Immature natural killer cell (primary cell): ENCODE measurements at regions not wholly inside any gene's neighbourhood (a gene's known extent, or its start where the extent isn't known, plus 50 kb on each side); places are given as distances from the start of the nearest gene placed in this dataset.
"Not testable (repeated sequence)": the region's sequence is repeated elsewhere in the genome, so short reads cannot be mapped to it uniquely, and the experiment has no call there.

Source experiments
- DNase-seq, 3 donors: peaks; one replicate each; pipeline ENCODE4 v3.0.0; 2022; ENCODE audit warnings: mixed read lengths in 1 of 3
- H3K27ac Mint-ChIP-seq, 6 donors: one replicate each; pipeline ENCODE4 v1.8.0; 2020; ENCODE audit warnings: mixed read lengths in 6 of 6, mild to moderate bottlenecking in 5 of 6, inconsistent platforms in 4 of 6, moderate library complexity in 3 of 6
- H3K27me3 Mint-ChIP-seq, 3 donors: one replicate each; pipeline ENCODE4 v1.8.0; 2020 to 2021; ENCODE audit warnings: low read depth in 3 of 3, mild to moderate bottlenecking in 3 of 3, mixed read lengths in 3 of 3, moderate library complexity in 3 of 3, inconsistent platforms in 1 of 3
- H3K36me3 Mint-ChIP-seq, 3 donors: one replicate each; pipeline ENCODE4 v1.8.0; 2020; ENCODE audit warnings: mixed read lengths in 3 of 3, inconsistent platforms in 2 of 3, mild to moderate bottlenecking in 2 of 3
- H3K4me1 Mint-ChIP-seq, 2 donors: one replicate each; pipeline ENCODE4 v1.8.0; 2020; ENCODE audit warnings: inconsistent platforms in 2 of 2, mild to moderate bottlenecking in 2 of 2, mixed read lengths in 2 of 2, moderate library complexity in 1 of 2
- H3K4me3 Mint-ChIP-seq, 5 donors: one replicate each; pipeline ENCODE4 v1.8.0; 2020; ENCODE audit warnings: mild to moderate bottlenecking in 5 of 5, mixed read lengths in 5 of 5, inconsistent platforms in 3 of 5, moderate library complexity in 3 of 5
- H3K9me3 Mint-ChIP-seq, 6 donors: one replicate each; pipeline ENCODE4 v1.8.0; 2020; ENCODE audit warnings: mild to moderate bottlenecking in 6 of 6, mixed read lengths in 6 of 6, inconsistent platforms in 4 of 6, moderate library complexity in 3 of 6

- H3K4me3 Mint-ChIP-seq = no peak overlapping the region
Measured at GRCh38 chr21:33139084-33139483, 69.1 kb downstream of the OLIG1 start.

DNA sequence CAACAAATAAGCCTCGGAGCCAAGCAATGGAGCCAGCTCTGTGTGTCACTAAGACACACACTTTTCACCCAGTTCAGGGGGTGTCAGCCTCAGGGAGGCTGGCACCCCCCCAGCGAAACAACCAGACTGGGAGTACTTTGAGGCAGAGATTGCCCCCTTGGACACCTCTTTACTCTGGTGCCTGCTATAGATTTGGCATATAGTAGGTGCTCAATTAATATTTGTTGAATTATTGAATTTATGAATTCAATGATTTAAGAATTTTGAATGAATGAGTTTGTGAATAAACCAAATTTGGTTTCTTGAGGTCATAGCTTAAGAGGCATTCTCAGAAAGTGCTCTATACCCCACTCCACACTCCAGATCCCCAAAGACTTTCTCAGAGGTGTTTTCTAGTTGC, 70.3 kb downstream of the OLIG1 start:
- Mint-ChIP-seq H3K4me3 (no peak overlapping the region), H3K27ac (no peak overlapping the region), H3K9me3 (peaks cover 0 to 2% (median 0%) of the 10 kb centered on the region in 6 donors), H3K4me1 (no peaks in the 10 kb centered on the region), H3K36me3 (no peaks in the 10 kb centered on the region), H3K27me3 (peaks cover 7 to 22% (median 9%) of the 10 kb centered on the region in 3 donors)
- DNase-seq = no peak

More at GRCh38 chr21:33139084-33139483, 69.1 kb downstream of the OLIG1 start:
- Mint-ChIP-seq H3K4me1 (no peaks in the 10 kb centered on the region), H3K36me3 (no peaks in the 10 kb centered on the region), H3K9me3 (peaks cover 0 to 2% (median 0%) of the 10 kb centered on the region in 6 donors), H3K27me3 (peaks cover 3 to 23% (median 6%) of the 10 kb centered on the region in 3 donors), H3K27ac (no peak overlapping the region)
- no peak for DNase-seq

GRCh38 chr21:33146467-33146866, 76.5 kb downstream of the OLIG1 start:
- no peak overlapping the region for H3K27ac Mint-ChIP-seq
- peaks cover 6 to 29% (median 11%) of the 10 kb centered on the region in 3 donors for H3K27me3 Mint-ChIP-seq
- peaks cover 0 to 4% (median 0%) of the 10 kb centered on the region in 3 donors for H3K36me3 Mint-ChIP-seq
- DNase-seq = no peak
- no peaks in the 10 kb centered on the region for H3K4me1 Mint-ChIP-seq
- H3K4me3 Mint-ChIP-seq = no peak overlapping the region
- no peaks in the 10 kb centered on the region for H3K9me3 Mint-ChIP-seq

- no peak overlapping the region for H3K27ac Mint-ChIP-seq
- H3K27me3 Mint-ChIP-seq = peaks cover 3 to 28% (median 8%) of the 10 kb centered on the region in 3 donors
Measured at GRCh38 chr21:33149181-33149580, 79.2 kb downstream of the OLIG1 start.

GRCh38 chr21:33150968-33151367, 78.8 kb upstream of the IFNAR2 start:
- not testable (repeated sequence) for H3K9me3 Mint-ChIP-seq, H3K4me3 Mint-ChIP-seq, DNase-seq, H3K4me1 Mint-ChIP-seq, H3K36me3 Mint-ChIP-seq, H3K27ac Mint-ChIP-seq
- H3K27me3 Mint-ChIP-seq = peaks cover 0 to 26% (median 4%) of the 10 kb centered on the region in 3 donors

More at GRCh38 chr21:33149181-33149580, 79.2 kb downstream of the OLIG1 start:
- no peak overlapping the region for H3K4me3 Mint-ChIP-seq
- DNase-seq = no peak
- no peaks in the 10 kb centered on the region for H3K4me1 Mint-ChIP-seq
- H3K9me3 Mint-ChIP-seq = no peaks in the 10 kb centered on the region
- H3K36me3 Mint-ChIP-seq = peaks cover 0 to 4% (median 0%) of the 10 kb centered on the region in 3 donors

GRCh38 chr21:33151941-33152731, 77.6 kb upstream of the IFNAR2 start:
- no peak for DNase-seq
- peaks cover 0 to 4% (median 0%) of the 10 kb centered on the region in 3 donors for H3K36me3 Mint-ChIP-seq
- H3K9me3 Mint-ChIP-seq = peaks cover 0 to 1% (median 0%) of the 10 kb centered on the region in 6 donors
- no peak overlapping the region for H3K4me3 Mint-ChIP-seq
- no peak overlapping the region for H3K27ac Mint-ChIP-seq
- peaks cover 0 to 27% (median 6%) of the 10 kb centered on the region in 3 donors for H3K27me3 Mint-ChIP-seq
- no peaks in the 10 kb centered on the region for H3K4me1 Mint-ChIP-seq

GRCh38 chr21:33152732-33153130, 77.0 kb upstream of the IFNAR2 start:
- peaks cover 0 to 29% (median 6%) of the 10 kb centered on the region in 3 donors for H3K27me3 Mint-ChIP-seq

DNA sequence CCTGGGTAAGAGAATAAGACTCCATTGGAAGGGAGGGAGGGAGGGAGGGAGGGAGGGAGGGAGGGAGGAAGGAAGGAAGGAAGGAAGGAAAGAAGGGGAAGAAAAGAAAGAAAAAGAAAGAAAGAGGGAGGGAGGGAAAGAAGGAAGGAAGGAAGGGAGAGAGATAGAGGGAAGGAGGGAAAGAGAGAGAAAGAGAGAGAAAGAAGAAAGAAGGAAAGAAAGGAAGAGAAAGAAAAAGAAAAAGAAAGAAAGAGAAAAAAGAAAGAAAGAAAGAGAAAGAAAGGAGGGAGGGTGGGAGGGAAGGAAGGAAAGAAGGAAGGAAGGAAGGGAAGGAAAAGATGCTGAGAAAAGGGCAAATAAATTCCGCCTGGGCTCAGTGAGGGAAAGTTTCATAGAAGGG, 74.7 kb upstream of the IFNAR2 start:
- Mint-ChIP-seq H3K9me3 (peaks cover 1 to 15% (median 6%) of the 10 kb centered on the region in 6 donors), H3K4me3 (no peak overlapping the region), H3K36me3 (peaks cover 0 to 4% (median 0%) of the 10 kb centered on the region in 3 donors), H3K27me3 (peaks cover 0 to 35% (median 12%) of the 10 kb centered on the region in 3 donors), H3K4me1 (no peaks in the 10 kb centered on the region), H3K27ac (no peak overlapping the region)
- no peak for DNase-seq

More at GRCh38 chr21:33152732-33153130, 77.0 kb upstream of the IFNAR2 start:
- no peaks in the 10 kb centered on the region for H3K4me1 Mint-ChIP-seq
- no peak overlapping the region for H3K27ac Mint-ChIP-seq
- H3K9me3 Mint-ChIP-seq = peaks cover 0 to 1% (median 0%) of the 10 kb centered on the region in 6 donors
- no peak for DNase-seq
- peaks cover 0 to 4% (median 0%) of the 10 kb centered on the region in 3 donors for H3K36me3 Mint-ChIP-seq
- no peak overlapping the region for H3K4me3 Mint-ChIP-seq

DNA sequence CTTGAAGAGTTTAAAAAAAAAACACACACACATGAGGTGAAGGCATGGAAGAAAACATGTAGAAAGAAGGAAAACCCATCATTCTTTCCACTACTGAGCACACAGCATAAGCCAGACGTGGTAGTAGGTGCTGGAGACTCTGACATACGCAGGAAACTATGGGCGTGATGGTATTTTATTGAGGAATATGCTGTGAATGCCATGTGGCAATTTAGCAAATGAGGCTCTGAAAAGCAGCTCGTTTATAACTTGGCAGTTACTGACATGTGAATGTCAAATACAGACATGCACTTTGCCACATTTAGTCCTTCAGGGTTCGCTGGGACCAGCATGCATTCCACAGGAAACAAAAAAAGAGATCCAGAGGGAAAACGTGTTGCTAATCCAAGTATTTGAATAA, 74.3 kb upstream of the IFNAR2 start:
- peaks cover 0 to 36% (median 8%) of the 10 kb centered on the region in 3 donors for H3K27me3 Mint-ChIP-seq
- no peaks in the 10 kb centered on the region for H3K4me1 Mint-ChIP-seq
- H3K27ac Mint-ChIP-seq = no peak overlapping the region
- peaks cover 1 to 15% (median 6%) of the 10 kb centered on the region in 6 donors for H3K9me3 Mint-ChIP-seq
- peaks cover 0 to 4% (median 0%) of the 10 kb centered on the region in 3 donors for H3K36me3 Mint-ChIP-seq
- DNase-seq = no peak
- H3K4me3 Mint-ChIP-seq = no peak overlapping the region

GRCh38 chr21:33157303-33157702, 72.4 kb upstream of the IFNAR2 start:
- Mint-ChIP-seq H3K4me3 (no peak overlapping the region), H3K36me3 (no peaks in the 10 kb centered on the region), H3K27ac (no peak overlapping the region), H3K27me3 (peaks cover under 1 to 27% (median 10%) of the 10 kb centered on the region in 3 donors), H3K9me3 (peaks cover 1 to 15% (median 6%) of the 10 kb centered on the region in 6 donors), H3K4me1 (no peaks in the 10 kb centered on the region)
- DNase-seq = no peak

- DNase-seq = no peak
Measured at GRCh38 chr21:33158654-33159053, 71.1 kb upstream of the IFNAR2 start.

DNA sequence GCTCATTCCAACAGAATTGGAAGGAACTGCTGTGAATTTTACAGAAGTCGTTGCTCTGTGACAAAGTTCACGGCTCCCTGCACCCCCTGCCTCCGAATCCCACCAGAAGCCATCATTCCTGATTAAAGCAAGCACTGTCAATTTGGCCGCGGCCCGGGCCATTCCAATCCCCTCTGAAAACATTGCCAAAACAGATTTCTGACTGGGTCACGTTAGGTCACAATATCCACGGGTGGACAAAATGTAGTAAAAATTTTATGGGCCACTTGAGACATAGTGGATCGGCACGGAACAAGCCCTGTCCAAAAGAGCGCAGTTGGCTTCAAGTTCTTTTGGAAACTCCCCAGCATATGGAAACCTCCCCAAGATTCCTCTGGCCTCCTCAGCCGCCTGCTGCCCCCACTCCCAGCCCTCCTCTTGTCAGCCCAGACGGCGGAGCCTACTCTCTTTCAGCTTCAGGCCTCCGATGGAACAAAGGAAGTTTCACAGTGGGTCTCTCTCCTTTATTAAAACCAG, 67.2 kb upstream of the IFNAR2 start:
- Mint-ChIP-seq H3K4me1 (no peaks in the 10 kb centered on the region), H3K9me3 (peaks cover 0 to 15% (median 6%) of the 10 kb centered on the region in 6 donors), H3K27ac (no peak overlapping the region), H3K36me3 (no peaks in the 10 kb centered on the region), H3K27me3 (peaks cover 4 to 22% (median 8%) of the 10 kb centered on the region in 3 donors), H3K4me3 (no peak overlapping the region)
- no peak for DNase-seq

More at GRCh38 chr21:33158654-33159053, 71.1 kb upstream of the IFNAR2 start:
- Mint-ChIP-seq H3K9me3 (peaks cover 1 to 15% (median 6%) of the 10 kb centered on the region in 6 donors), H3K27me3 (peaks cover 4 to 28% (median 10%) of the 10 kb centered on the region in 3 donors), H3K27ac (no peak overlapping the region), H3K4me3 (no peak overlapping the region), H3K4me1 (no peaks in the 10 kb centered on the region), H3K36me3 (no peaks in the 10 kb centered on the region)

DNA sequence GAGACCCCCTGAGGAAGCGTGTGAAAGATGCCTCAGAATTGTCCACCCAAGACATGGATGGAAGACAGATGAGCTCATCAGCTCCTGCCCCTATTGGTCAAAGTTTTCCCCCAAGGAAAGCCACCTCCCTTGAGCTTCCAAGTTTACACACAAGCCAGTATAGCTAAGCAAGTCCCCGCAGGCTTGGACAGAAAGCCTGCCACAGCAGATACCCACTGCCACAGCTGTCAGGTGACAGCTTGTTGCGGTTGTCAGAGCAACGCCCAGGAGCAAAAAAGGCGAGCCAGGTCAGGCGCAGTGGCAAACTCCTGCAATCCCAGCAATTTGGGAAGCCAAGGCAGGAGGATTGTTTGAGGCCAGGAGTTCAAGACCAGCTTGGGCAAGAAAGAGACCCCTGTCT, 60.9 kb upstream of the IFNAR2 start:
- peaks cover 2 to 7% (median 5%) of the 10 kb centered on the region in 3 donors for H3K27me3 Mint-ChIP-seq
- H3K27ac Mint-ChIP-seq = no peak overlapping the region
- H3K4me1 Mint-ChIP-seq = no peaks in the 10 kb centered on the region
- H3K9me3 Mint-ChIP-seq = no peaks in the 10 kb centered on the region
- H3K4me3 Mint-ChIP-seq = no peak overlapping the region
- DNase-seq = no peak
- H3K36me3 Mint-ChIP-seq = no peaks in the 10 kb centered on the region

DNA sequence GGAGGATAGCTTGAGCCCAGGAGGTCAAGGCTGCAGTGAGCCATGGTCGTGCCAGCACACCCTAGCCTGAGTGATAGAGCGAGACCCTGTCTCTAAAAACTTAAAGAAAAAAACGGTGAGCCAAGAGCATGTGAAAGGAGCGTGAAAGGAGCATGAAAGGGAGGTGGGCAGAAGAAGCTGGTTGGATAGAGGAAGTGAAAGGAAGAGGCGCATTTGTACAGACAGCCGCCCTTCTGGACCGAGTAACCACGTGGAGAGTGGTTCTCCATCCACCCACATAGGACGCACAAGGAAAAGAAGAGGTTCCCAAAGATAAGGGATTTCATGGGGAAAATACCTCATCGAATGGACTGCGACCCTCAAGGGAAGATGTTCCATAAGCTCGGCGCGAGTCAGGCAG, 60.4 kb upstream of the IFNAR2 start:
- H3K36me3 Mint-ChIP-seq = no peaks in the 10 kb centered on the region
- no peaks in the 10 kb centered on the region for H3K4me1 Mint-ChIP-seq
- no peak overlapping the region for H3K4me3 Mint-ChIP-seq
- peaks cover 2 to 7% (median 5%) of the 10 kb centered on the region in 3 donors for H3K27me3 Mint-ChIP-seq
- no peak overlapping the region for H3K27ac Mint-ChIP-seq
- no peaks in the 10 kb centered on the region for H3K9me3 Mint-ChIP-seq
- no peak for DNase-seq
